Eye (tissue), 1 donor: ENCODE measurements at regions not wholly inside any gene's neighbourhood (a gene's known extent, or its start where the extent isn't known, plus 50 kb on each side); places are given as distances from the start of the nearest gene placed in this dataset.
A peak's percentile ranks its signal among the peaks of the same experiment; 100 is the strongest.
"Not testable (repeated sequence)": the region's sequence is repeated elsewhere in the genome, so short reads cannot be mapped to it uniquely, and the experiment has no call there.

Experiments used
- DNase-seq: peaks from one replicate; pipeline ENCODE4 v3.0.0-alpha.2; 2015

GRCh38 chr10:21289961-21290360 lies 235.5 kb downstream of the SKIDA1 start:
- no peak for DNase-seq

GRCh38 chr10:21289271-21289670 lies 236.2 kb downstream of the SKIDA1 start:
- DNase-seq, result no peak

GRCh38 chr10:21285742-21286331 lies 239.6 kb downstream of the SKIDA1 start:
- DNase-seq, result no peak

GRCh38 chr10:21285207-21285606 lies 240.3 kb downstream of the SKIDA1 start:
- DNase-seq, result no peak

DNA sequence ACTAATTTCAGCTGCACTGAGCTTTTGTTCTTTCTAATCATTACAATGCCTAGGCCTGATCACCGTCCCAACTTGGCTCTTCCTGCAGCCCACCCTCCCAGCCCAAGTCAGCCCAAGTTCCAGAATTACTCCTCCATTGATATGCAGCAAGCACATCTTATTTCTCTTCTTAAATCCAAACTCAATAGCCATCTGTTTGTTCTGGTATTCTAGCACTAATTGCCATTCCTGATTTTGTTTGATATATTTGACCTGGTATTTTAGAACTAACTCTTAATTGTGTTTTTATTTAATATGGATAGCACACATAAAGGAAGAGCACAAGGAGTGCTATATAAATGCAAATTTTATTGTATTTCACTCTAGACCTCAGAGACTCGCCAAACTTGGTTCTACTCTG lies 241.2 kb downstream of the SKIDA1 start:
- DNase-seq, result no peak

- not testable (repeated sequence) for DNase-seq
These were observed 242.4 kb downstream of the SKIDA1 start for GRCh38 chr10:21283053-21283452.

- DNase-seq, result no peak
These were observed 243.6 kb downstream of the SKIDA1 start for GRCh38 chr10:21281765-21282484.

DNA sequence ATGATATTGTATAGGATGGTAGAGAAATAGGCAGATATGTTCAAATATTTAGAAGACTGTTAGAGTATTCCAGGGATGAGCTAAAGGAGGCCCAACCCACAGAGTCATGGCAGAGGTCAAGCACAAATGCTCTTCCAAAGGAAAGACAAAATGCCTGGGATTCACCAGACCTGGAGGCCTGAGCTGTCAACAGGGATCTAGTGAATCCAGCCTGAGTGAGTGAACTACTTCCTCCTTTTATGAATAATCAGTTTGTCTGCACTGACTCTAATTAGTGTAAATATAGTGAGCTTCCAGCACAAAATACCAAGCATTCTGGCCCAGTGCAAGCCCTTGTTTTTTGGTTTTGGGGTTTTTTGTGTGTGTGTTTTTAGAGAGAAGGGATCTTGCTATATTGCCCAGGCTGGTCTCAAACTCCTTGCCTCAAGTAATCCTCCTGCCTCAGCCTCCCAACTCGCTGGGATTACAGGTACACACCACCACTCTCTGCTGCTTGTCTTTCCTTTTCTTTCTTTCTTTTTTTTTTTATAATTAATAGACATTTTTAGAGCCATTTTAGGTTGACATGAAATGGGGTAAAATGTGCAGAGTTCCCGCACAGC lies 244.4 kb downstream of the SKIDA1 start:
- DNase-seq, result no peak

DNA sequence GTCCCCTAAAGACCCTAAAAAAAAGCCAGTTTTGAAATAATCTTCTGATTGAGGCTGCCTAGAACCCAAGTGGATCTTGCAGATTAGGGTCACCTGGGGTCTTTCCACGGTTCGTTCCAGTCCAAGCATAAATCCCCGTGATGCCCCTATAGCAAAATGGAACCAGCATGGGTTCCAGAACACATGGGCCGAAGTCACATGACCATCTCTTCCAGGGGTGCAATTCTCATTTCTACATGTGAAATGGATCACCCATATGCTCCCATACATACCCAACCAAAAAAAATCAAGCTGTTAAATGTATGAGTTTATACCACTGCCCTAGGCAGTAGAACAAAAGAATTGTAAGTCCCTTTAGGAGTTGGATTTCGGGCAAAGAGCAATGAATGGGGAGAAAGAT lies 245.4 kb downstream of the SKIDA1 start:
- DNase-seq, result no peak

- no peak for DNase-seq
These were observed 246.3 kb downstream of the SKIDA1 start for GRCh38 chr10:21279217-21279575.

DNA sequence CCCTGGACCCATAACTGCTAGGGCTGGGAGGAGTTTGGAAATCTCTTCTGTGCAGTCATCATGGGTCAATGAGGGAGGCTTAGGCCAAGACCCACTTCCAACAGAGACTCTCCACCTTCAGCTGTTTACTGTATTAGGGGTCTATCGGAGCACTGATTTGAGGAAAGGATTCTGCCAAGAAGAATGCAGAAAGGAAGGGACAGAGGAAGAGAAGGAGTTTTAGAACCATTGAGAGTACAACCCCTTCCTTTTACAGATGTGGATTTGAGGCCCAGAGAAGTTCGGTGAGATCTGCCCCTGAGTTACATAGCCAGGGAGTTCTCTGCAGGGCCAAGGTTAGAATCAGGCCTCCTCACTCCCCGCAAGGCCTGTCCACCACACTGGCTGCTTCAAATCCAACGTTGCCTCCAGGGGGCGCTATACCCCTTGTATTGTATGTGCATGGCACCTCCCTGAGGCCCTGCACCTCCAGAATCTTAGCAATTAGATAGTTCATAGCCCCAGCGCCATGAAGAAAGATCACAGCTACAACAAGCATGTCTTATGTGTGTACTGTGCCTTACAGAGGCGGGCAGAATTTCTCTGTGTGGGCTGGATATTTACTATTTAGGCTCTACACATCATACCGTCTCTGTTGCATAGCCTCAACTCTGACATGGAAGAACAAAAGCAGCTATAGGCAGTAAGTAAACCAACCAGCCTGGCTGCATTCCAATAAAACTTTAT lies 246.8 kb downstream of the SKIDA1 start:
- peak; percentile 96 for DNase-seq

GRCh38 chr10:21273400-21273968 lies 252.0 kb downstream of the SKIDA1 start:
- no peak for DNase-seq

- DNase-seq, result peak; percentile 45
These were observed 252.7 kb downstream of the SKIDA1 start for GRCh38 chr10:21272643-21273399.

DNA sequence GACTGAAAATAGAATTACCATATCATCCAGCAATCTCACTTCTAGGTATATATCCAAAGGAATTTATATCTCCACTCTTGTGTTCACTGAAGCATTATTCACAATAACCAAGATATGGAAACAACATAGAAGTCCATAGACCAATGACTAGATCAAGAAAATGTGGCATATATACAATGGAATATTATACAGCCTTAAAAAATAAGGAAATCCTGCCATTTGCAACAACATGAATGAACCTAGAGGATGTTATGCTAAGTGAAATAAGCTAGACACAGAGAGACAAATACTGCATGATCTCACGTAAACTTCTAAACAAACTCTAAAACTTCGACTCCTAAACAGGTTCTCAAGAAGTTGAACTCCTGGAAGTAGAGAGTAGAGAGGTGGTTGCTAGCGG lies 254.5 kb downstream of the SKIDA1 start:
- DNase-seq, result no peak

DNA sequence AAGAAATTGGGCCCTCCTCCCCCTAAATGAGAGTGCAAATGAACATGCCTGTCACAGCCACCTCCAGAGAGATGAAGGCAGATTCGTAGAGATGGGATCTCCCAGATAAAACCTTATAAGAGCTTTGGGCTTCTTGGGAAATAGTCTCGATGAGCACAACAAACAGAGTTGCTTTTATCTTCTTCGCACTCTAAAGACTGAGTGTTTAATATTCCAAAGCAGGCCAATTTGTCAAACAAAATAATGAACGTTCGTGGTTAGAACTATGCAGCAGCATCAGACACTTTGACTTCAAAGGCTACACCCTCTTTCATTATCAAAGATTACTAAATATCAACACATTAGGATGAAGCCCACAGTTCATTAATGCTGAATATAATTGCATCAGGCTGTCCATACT lies 256.2 kb downstream of the SKIDA1 start:
- DNase-seq, result no peak

DNA sequence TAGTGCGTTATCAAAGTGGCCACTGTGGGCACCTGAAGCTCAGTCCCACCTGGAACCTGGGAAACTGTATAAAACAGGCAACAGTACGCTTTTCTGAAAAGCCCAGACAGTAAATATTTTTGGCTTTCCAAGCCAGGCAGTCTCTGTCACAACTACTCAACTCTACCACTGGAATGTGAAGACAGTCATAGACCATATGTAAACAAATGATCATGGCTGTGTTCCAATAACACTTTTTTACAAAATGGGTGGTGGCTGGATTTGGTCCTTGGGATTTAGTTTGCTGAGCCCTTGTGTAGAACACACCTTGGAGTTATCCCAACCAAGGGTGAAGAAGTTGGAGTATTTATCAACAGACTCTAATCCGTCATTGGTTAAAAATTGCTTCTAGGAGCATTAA lies 259.9 kb downstream of the SKIDA1 start:
- DNase-seq, result no peak

DNA sequence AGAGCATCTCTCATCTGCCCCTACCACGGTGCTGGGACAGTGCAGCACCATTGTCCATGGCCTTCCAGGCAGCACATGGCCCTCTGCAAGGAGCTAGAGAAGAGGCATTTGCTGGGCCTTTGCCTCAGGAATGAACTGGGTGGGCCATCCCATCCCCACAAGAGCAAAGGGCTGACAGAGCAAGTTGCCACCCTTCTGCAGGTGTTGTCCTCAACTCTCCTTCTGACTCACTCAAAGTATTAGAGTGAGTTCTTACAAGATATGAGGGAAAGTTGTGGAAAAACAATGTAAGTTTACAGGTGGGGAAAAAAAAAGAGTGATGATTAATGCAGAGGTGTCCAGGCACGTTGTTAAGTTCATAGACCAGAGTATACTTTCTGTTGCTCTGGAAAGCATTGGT lies 261.2 kb downstream of the SKIDA1 start:
- DNase-seq, result no peak

DNA sequence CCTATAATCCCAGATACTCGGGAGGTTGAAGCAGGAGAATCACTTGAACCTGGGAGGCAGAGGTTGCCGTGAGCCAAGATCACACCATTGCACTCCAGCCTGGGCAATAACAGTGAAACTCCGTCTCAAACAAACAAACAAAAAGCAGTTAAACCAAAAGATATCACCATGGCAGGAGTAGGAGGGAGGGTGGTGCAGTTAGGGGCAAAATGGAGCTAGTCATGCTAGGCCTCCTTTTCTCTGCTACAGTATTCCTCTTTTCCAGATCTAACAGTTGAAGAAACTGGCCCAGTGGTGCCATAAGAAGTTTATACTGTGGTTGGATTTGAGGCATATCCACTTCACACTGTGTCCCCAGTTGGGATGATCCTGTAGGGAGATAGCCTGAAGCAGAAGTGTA lies 261.6 kb downstream of the SKIDA1 start:
- no peak for DNase-seq

DNA sequence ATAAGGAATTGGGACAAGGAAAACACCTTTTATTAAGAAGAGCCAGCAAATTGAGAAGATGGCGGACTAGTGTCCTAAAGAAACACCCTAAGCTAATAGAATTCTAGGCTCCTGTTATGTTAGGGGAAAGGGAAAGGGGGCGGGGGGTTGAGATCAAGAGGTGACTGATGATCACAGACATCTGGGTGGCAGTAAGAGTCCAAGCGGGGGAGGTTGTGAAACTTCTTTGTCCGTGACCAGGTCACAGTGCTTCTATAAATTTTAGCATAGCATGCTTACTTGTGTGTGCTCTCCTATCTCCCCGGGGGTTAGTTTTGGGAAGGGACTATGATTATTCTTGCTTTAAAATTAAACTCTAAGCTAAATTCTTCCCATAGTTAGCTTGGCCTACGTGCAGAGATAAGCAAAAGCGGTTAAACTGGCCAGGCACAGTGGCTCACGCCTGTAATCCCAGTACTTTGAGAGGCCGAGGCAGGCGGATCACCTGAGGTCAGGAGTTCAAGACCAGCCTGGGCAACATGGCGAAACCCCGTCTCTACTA lies 262.1 kb downstream of the SKIDA1 start:
- DNase-seq, result no peak

- DNase-seq, result peak; percentile 39
These were observed 263.6 kb downstream of the SKIDA1 start for GRCh38 chr10:21261842-21262294.

DNA sequence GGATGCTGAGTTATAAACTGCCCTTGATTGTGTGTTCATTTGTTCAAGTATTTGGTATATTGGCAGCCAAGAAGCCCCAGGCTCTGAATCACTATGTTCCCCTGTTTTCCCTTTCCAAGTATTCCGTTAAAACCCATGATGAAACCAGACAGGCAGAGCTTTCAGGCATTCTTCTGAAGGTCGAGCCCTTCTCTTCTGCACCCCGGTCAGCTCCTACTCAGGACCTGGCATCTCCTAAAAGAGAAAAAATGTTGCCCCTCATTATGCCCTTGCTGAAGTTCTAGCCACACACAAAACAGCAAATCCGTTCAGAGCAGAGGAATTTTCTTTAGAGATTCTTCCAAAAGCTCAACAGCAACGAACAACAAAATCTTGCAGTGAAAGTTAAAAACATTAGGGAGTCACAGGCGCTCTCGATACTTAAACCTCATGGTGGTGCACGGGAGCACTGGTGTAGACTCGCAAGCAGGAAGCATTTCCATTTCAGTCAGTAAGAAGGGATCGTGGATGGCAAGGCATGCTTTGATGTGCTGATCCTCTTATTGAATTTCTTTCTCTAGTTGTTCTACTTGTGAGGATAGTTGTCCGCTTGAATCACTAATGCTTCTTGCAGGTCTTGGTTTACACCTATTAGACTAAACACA lies 264.9 kb downstream of the SKIDA1 start:
- DNase-seq, result peak; percentile 23

GRCh38 chr10:21260066-21260465 lies 265.4 kb downstream of the SKIDA1 start:
- DNase-seq, result no peak
